A673 (cell line): ENCODE measurements at regions not wholly inside any gene's neighbourhood (a gene's known extent, or its start where the extent isn't known, plus 50 kb on each side); places are given as distances from the start of the nearest gene placed in this dataset.

Experiments used
- BruUV-seq: library from RNA; stranded (reverse); fragments of 400-500 nt; replicated peaks from 2 replicates; lab custom pipeline; 2021; lab: Mats Ljungman, UMichigan
- CTCF ChIA-PET: fragments of 300-600 bp; sonication (Branson Sonifier 250); formaldehyde crosslinking; loops from one replicate; lab custom pipeline; 2022; ENCODE audit warnings: antibody characterized with exemption; lab: Charles Lee
- POLR2A ChIA-PET: fragments of 300-600 bp; sonication (Branson Sonifier 250); formaldehyde crosslinking; loops from one replicate; lab custom pipeline; 2022; ENCODE audit warnings: antibody characterized with exemption; ENCODE audit not compliant: low non-redundant PET; lab: Charles Lee
- DNase-seq: peaks from one replicate; pipeline ENCODE4 v3.0.0-alpha.2; 2015; ENCODE audit warnings: low spot score
- H3K27ac ChIP-seq: fragments of 200-600 bp; sonication (generic); 2 replicates; pipeline ENCODE4 v1.5.1; 2016; ENCODE audit warnings: mixed run types, low read depth, mild to moderate bottlenecking, mixed read lengths, antibody characterized with exemption, low read length; ENCODE audit not compliant: poor library complexity, severe bottlenecking
- H3K27me3 ChIP-seq: fragments of 200-600 bp; sonication (generic); replicated peaks from 2 replicates; pipeline ENCODE4 v1.6.1; 2017; ENCODE audit warnings: mixed run types, low read depth, mild to moderate bottlenecking, mixed read lengths, antibody characterized with exemption, low read length; ENCODE audit not compliant: insufficient read depth, poor library complexity
- H3K36me3 ChIP-seq: fragments of 200-600 bp; sonication (generic); 2 replicates; pipeline ENCODE4 v1.6.1; 2016; ENCODE audit warnings: mixed run types, mild to moderate bottlenecking, mixed read lengths, antibody characterized with exemption, low read length; ENCODE audit not compliant: insufficient read depth, poor library complexity, severe bottlenecking
- H3K4me1 ChIP-seq: fragments of 200-600 bp; sonication (generic); 2 replicates; pipeline ENCODE4 v1.6.1; 2017; ENCODE audit warnings: mixed run types, mild to moderate bottlenecking, mixed read lengths, antibody characterized with exemption, low read length; ENCODE audit not compliant: insufficient read depth, poor library complexity, severe bottlenecking
- H3K4me3 ChIP-seq: fragments of 200-600 bp; sonication (generic); 2 replicates; pipeline ENCODE4 v1.5.1; 2016; ENCODE audit warnings: low read depth, mixed run types, mild to moderate bottlenecking, mixed read lengths, low read length; ENCODE audit not compliant: poor library complexity, severe bottlenecking
- H3K9me3 ChIP-seq: fragments of 200-600 bp; sonication (generic); 2 replicates; pipeline ENCODE4 v1.6.1; 2016; ENCODE audit warnings: mixed run types, low read depth, mild to moderate bottlenecking, mixed read lengths, antibody characterized with exemption, low read length; ENCODE audit not compliant: poor library complexity, severe bottlenecking
- EZH2 ChIP-seq: fragments of 200-600 bp; sonication (generic); IDR thresholded peaks from 2 replicates; pipeline ENCODE4 v1.6.1; 2017; ENCODE audit warnings: borderline replicate concordance, low read depth, mild to moderate bottlenecking, mixed read lengths, antibody characterized with exemption, low read length; ENCODE audit not compliant: poor library complexity, severe bottlenecking
- intact Hi-C: fragments of 100-400 bp; cut with micrococcal nuclease; formaldehyde crosslinking; loops from one replicate; pipeline ENCODE4 v1.10.0; 2022; ENCODE audit not compliant: unreplicated experiment
- TF ChIP-seq, protein P1 (sequence below): fragments of 300-800, 200-600 bp; sonication (generic); conservative IDR thresholded peaks from 2 replicates; pipeline ENCODE4 v1.5.1; 2017; ENCODE audit warnings: low read depth, mild to moderate bottlenecking, antibody characterized with exemption, low read length, moderate library complexity, mixed read lengths

DNA sequence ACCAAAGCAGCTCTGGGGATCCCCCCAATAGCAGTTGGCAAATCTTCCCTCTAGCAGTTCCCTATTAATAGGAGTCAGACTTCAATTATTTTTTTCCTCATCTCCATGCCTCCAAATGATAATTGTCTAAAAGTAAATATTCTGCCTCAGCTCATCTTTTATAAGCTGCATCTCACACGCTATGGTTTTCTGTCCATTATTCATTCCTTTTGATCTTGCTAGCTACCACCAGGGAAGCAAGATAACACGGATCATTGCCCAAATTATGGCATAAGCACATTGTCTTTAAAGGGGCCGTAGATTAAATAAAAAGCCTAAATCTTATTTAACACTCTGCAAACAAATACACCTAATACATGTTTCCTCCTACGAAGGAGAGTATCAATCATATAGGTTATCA lies 670.8 kb upstream of the FLRT2 start:
- Histone ChIP-seq H3K4me1 (no peaks in the 10 kb centered on the region), H3K9me3 (peaks cover 8% of the 10 kb centered on the region), H3K36me3 (no peaks in the 10 kb centered on the region), H3K27ac (no peak overlapping the region), H3K27me3 (no peaks in the 10 kb centered on the region), H3K4me3 (no peak overlapping the region)
- no peak for TF ChIP-seq EZH2
- TF ChIP-seq, protein P1, sequence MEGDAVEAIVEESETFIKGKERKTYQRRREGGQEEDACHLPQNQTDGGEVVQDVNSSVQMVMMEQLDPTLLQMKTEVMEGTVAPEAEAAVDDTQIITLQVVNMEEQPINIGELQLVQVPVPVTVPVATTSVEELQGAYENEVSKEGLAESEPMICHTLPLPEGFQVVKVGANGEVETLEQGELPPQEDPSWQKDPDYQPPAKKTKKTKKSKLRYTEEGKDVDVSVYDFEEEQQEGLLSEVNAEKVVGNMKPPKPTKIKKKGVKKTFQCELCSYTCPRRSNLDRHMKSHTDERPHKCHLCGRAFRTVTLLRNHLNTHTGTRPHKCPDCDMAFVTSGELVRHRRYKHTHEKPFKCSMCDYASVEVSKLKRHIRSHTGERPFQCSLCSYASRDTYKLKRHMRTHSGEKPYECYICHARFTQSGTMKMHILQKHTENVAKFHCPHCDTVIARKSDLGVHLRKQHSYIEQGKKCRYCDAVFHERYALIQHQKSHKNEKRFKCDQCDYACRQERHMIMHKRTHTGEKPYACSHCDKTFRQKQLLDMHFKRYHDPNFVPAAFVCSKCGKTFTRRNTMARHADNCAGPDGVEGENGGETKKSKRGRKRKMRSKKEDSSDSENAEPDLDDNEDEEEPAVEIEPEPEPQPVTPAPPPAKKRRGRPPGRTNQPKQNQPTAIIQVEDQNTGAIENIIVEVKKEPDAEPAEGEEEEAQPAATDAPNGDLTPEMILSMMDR, result no peak
- POLR2A ChIA-PET, result no interaction called here
- intact Hi-C loops, result no loop called here
- no peak for DNase-seq
- no TSS peak for BruUV-seq
- CTCF ChIA-PET, result no interaction called here

DNA sequence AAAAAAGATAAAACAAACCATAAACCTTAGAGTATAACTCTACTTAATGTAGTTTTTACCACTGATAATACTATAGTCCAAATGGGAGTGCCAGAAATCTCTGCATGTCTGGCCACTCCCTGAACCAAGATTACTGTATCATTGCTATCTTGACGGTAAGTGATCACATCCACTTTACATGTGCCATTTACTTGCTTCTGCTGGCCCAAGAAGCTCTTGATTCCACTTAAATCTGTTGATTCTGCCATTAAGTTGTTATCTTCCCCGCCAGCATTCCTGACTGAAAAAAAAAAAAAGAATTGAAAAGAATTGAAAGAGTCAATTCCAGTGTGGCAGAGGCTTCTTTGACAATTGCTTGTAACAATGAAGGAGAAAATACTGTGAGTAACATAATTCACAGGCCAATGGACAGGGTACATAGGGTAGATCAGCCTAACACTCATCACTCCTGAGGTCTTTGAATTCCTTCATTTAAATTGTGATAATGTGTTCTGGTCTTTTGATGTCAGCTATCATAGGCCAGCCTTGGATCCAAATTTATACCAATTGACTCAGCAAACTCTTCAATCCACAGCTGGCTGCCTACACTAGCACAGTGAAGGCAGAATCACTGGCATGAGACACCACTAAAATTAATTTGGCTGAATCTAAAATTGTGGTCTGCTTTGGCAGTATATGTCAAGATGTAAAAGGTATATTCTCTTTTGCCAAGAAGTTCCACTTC lies 665.2 kb upstream of the FLRT2 start:
- no peaks in the 10 kb centered on the region for H3K4me1 ChIP-seq
- no peak for TF ChIP-seq EZH2
- TF ChIP-seq, protein P1, result no peak
- H3K4me3 ChIP-seq, result no peak overlapping the region
- no peaks in the 10 kb centered on the region for H3K27me3 ChIP-seq
- ChIA-PET CTCF (no interaction called here), POLR2A (no interaction called here)
- no TSS peak for BruUV-seq
- no peak overlapping the region for H3K27ac ChIP-seq
- intact Hi-C loops, result no loop called here
- no peaks in the 10 kb centered on the region for H3K36me3 ChIP-seq
- H3K9me3 ChIP-seq, result peaks cover 8% of the 10 kb centered on the region
- DNase-seq, result no peak

DNA sequence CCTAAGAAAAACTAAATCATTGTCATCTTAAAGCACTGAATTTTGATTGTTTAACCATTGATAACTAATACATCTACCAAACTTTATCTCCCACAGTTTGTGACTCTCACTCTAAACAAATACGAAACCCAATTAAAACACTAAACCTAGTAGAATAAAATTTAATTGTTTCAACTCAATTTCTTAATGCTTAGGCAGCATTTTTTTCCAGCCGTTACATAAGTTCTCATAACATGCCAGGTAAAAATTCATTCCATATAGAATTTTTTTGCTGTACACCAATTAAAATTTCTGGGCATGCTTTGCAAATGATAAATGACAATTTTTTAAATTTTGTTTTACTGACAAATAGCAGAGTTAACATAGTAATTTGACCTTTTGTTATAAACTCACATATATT lies 658.2 kb upstream of the FLRT2 start:
- no TSS peak for BruUV-seq
- ChIA-PET POLR2A (no interaction called here), CTCF (no interaction called here)
- H3K9me3 ChIP-seq, result no peaks in the 10 kb centered on the region
- no peak overlapping the region for H3K4me3 ChIP-seq
- no peak overlapping the region for H3K27ac ChIP-seq
- H3K36me3 ChIP-seq, result no peaks in the 10 kb centered on the region
- H3K4me1 ChIP-seq, result no peaks in the 10 kb centered on the region
- no peaks in the 10 kb centered on the region for H3K27me3 ChIP-seq
- TF ChIP-seq EZH2, result no peak
- TF ChIP-seq, protein P1, result no peak
- intact Hi-C loops, result no loop called here
- no peak for DNase-seq
